ENCODE measurements at regions not wholly inside any gene's neighbourhood (a gene's known extent, or its start where the extent isn't known, plus 50 kb on each side); places are given as distances from the start of the nearest gene placed in this dataset.

DNA sequence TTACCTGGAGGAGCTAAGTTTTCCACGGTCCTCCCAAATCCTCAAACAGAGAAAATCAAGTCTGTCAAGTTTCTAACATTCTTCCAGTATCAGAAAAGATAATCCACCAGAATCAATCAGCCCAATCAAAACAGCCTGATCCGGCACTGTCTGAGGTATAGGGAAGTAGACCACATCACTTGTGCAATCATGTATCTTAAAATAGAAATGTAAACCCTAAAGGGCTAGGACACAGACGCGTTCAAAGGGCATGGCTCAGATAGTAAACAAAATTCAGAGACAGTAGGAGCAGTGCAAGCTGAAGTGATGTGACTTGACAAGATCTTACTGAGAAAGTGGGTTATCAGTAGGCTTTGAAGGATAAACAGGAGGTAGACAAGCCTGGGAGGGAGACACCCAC lies 252.4 kb upstream of the DAPK1 start:
- POLR2A ChIA-PET = no interaction called here
- H3K27ac ChIP-seq (ENCODE audit: low read depth, low read length) = no peak overlapping the region
- no peaks in the 10 kb centered on the region for H3K4me1 ChIP-seq (ENCODE audit: control insufficient read depth in 1 of 2, insufficient read depth in 2 of 2, low read length in 2 of 2)
- no peaks in the 10 kb centered on the region for H3K9me2 ChIP-seq (ENCODE audit: insufficient read depth)
- CTCF ChIA-PET = no interaction called here
- RAD21 ChIA-PET (ENCODE audit: low non-redundant PET in 1 of 2, low total read pairs in 2 of 2, uncharacterized antibody in 2 of 2, unreplicated experiment in 2 of 2) = no interaction called here
- H3K4me3 ChIP-seq (replicated peaks in 1 of 2; ENCODE audit: low read depth in 1 of 2, low read length in 2 of 2) = no peak overlapping the region
- H2AFZ ChIP-seq (ENCODE audit: low read depth, low read length, poor library complexity, severe bottlenecking) = no peak overlapping the region
- no peaks in the 10 kb centered on the region for H4K20me1 ChIP-seq (ENCODE audit: insufficient read depth)
- H3K79me2 ChIP-seq (ENCODE audit: insufficient read depth, low read length) = no peaks in the 10 kb centered on the region
- no peak for ATAC-seq
- H3K9me3 ChIP-seq (ENCODE audit: control insufficient read depth in 1 of 2, insufficient read depth in 1 of 2, low read depth in 1 of 2, low read length in 2 of 2) = no peaks in the 10 kb centered on the region
- TF ChIP-seq EGR1 (IDR thresholded peaks at IDR 0.05; ENCODE audit: low read depth) = no peak
- TF ChIP-seq, protein P1, sequence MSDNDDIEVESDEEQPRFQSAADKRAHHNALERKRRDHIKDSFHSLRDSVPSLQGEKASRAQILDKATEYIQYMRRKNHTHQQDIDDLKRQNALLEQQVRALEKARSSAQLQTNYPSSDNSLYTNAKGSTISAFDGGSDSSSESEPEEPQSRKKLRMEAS (IDR thresholded peaks at IDR 0.05) = no peak
- TF ChIP-seq POLR2A (IDR thresholded peaks at IDR 0.05; ENCODE audit: borderline replicate concordance, extremely low read depth, insufficient read depth, insufficient read length) = no peak
- TF ChIP-seq, protein P2, sequence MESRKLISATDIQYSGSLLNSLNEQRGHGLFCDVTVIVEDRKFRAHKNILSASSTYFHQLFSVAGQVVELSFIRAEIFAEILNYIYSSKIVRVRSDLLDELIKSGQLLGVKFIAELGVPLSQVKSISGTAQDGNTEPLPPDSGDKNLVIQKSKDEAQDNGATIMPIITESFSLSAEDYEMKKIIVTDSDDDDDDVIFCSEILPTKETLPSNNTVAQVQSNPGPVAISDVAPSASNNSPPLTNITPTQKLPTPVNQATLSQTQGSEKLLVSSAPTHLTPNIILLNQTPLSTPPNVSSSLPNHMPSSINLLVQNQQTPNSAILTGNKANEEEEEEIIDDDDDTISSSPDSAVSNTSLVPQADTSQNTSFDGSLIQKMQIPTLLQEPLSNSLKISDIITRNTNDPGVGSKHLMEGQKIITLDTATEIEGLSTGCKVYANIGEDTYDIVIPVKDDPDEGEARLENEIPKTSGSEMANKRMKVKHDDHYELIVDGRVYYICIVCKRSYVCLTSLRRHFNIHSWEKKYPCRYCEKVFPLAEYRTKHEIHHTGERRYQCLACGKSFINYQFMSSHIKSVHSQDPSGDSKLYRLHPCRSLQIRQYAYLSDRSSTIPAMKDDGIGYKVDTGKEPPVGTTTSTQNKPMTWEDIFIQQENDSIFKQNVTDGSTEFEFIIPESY (IDR thresholded peaks at IDR 0.05; ENCODE audit: extremely low read depth, insufficient replicate concordance, low read length) = no peak
- no peak for TF ChIP-seq SRF (IDR thresholded peaks at IDR 0.05; ENCODE audit: low read depth)
- TF ChIP-seq SP1 (IDR thresholded peaks at IDR 0.05; ENCODE audit: low read depth) = no peak
- TF ChIP-seq ZNF274 (IDR thresholded peaks at IDR 0.05; ENCODE audit: low read depth, low read length) = no peak
- TF ChIP-seq JUND (IDR thresholded peaks at IDR 0.05) = no peak
- TF ChIP-seq POLR2AphosphoS5 (IDR thresholded peaks at IDR 0.05; ENCODE audit: low read depth, low read length) = no peak
- TF ChIP-seq EZH2 (IDR thresholded peaks at IDR 0.05) = no peak
- TF ChIP-seq TCF7L2 (IDR thresholded peaks at IDR 0.05; ENCODE audit: borderline replicate concordance, extremely low read depth, insufficient read depth, insufficient read length) = no peak
- TF ChIP-seq ZFX (IDR thresholded peaks at IDR 0.05) = no peak
- TF ChIP-seq CBX3 (IDR thresholded peaks at IDR 0.05; ENCODE audit: low read depth) = no peak
- no peak for TF ChIP-seq CEBPB (IDR thresholded peaks at IDR 0.05; ENCODE audit: low read depth)
- TF ChIP-seq, protein P3, sequence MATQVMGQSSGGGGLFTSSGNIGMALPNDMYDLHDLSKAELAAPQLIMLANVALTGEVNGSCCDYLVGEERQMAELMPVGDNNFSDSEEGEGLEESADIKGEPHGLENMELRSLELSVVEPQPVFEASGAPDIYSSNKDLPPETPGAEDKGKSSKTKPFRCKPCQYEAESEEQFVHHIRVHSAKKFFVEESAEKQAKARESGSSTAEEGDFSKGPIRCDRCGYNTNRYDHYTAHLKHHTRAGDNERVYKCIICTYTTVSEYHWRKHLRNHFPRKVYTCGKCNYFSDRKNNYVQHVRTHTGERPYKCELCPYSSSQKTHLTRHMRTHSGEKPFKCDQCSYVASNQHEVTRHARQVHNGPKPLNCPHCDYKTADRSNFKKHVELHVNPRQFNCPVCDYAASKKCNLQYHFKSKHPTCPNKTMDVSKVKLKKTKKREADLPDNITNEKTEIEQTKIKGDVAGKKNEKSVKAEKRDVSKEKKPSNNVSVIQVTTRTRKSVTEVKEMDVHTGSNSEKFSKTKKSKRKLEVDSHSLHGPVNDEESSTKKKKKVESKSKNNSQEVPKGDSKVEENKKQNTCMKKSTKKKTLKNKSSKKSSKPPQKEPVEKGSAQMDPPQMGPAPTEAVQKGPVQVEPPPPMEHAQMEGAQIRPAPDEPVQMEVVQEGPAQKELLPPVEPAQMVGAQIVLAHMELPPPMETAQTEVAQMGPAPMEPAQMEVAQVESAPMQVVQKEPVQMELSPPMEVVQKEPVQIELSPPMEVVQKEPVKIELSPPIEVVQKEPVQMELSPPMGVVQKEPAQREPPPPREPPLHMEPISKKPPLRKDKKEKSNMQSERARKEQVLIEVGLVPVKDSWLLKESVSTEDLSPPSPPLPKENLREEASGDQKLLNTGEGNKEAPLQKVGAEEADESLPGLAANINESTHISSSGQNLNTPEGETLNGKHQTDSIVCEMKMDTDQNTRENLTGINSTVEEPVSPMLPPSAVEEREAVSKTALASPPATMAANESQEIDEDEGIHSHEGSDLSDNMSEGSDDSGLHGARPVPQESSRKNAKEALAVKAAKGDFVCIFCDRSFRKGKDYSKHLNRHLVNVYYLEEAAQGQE (IDR thresholded peaks at IDR 0.05; ENCODE audit: low read depth) = no peak
- BruUV-seq (replicated peaks) = no TSS peak
- H3K27me3 ChIP-seq (ENCODE audit: insufficient read depth, low read length) = peaks cover 22% of the 10 kb centered on the region
- H3K4me2 ChIP-seq (ENCODE audit: low read length) = no peak overlapping the region
- no peak for DNase-seq (ENCODE audit: low read depth, low spot score)
- no peak overlapping the region for H3K9ac ChIP-seq (ENCODE audit: low read length)
- no peaks in the 10 kb centered on the region for H3K36me3 ChIP-seq (ENCODE audit: control insufficient read depth in 1 of 2, insufficient read depth in 2 of 2, low read length in 2 of 2)
- intact Hi-C loops (cut with micrococcal nuclease) = loop anchor here (5.0 kb wide), 1 partner anchor 48 kb away; no protein-coding TSS in a partner anchor

Data from HCT116 (cell line).